ENCODE measurements at regions not wholly inside any gene's neighbourhood (a gene's known extent, or its start where the extent isn't known, plus 50 kb on each side); places are given as distances from the start of the nearest gene placed in this dataset.

GRCh38 chr2:30341500-30342267 lies 105.4 kb upstream of the LCLAT1 start:
- no peak for DNase-seq

GRCh38 chr2:30346471-30347169 lies 100.4 kb upstream of the LCLAT1 start:
- DNase-seq, result no peak

- DNase-seq, result no peak
Measured at GRCh38 chr2:30348825-30349224, 98.2 kb upstream of the LCLAT1 start.

- no peak for DNase-seq
Measured at GRCh38 chr2:30349691-30350090, 97.4 kb upstream of the LCLAT1 start.

GRCh38 chr2:30351116-30351515 lies 95.9 kb upstream of the LCLAT1 start:
- DNase-seq, result no peak

- no peak for DNase-seq
Measured at GRCh38 chr2:30351949-30352348, 95.1 kb upstream of the LCLAT1 start.

GRCh38 chr2:30354150-30354549 lies 92.9 kb upstream of the LCLAT1 start:
- DNase-seq, result no peak

- no peak for DNase-seq
Measured at GRCh38 chr2:30354621-30355020, 92.4 kb upstream of the LCLAT1 start.

- DNase-seq, result no peak
Measured at GRCh38 chr2:30355306-30355705, 91.7 kb upstream of the LCLAT1 start.

- no peak for DNase-seq
Measured at GRCh38 chr2:30356071-30356470, 91.0 kb upstream of the LCLAT1 start.

GRCh38 chr2:30356776-30357175 lies 90.3 kb upstream of the LCLAT1 start:
- DNase-seq, result no peak

GRCh38 chr2:30358351-30358750 lies 88.7 kb upstream of the LCLAT1 start:
- no peak for DNase-seq

GRCh38 chr2:30358842-30359241 lies 88.2 kb upstream of the LCLAT1 start:
- no peak for DNase-seq

GRCh38 chr2:30359644-30360167 lies 87.3 kb upstream of the LCLAT1 start:
- no peak for DNase-seq

- DNase-seq, result no peak
Measured at GRCh38 chr2:30361751-30362394, 85.2 kb upstream of the LCLAT1 start.

- no peak for DNase-seq
Measured at GRCh38 chr2:30362468-30363081, 84.5 kb upstream of the LCLAT1 start.

- no peak for DNase-seq
Measured at GRCh38 chr2:30363406-30363805, 83.6 kb upstream of the LCLAT1 start.

GRCh38 chr2:30365201-30365600 lies 81.8 kb upstream of the LCLAT1 start:
- no peak for DNase-seq

- DNase-seq, result no peak
Measured at GRCh38 chr2:30366199-30366691, 80.8 kb upstream of the LCLAT1 start.

- DNase-seq, result no peak
Measured at GRCh38 chr2:30367232-30368070, 79.6 kb upstream of the LCLAT1 start.

GRCh38 chr2:30368258-30368657 lies 78.8 kb upstream of the LCLAT1 start:
- no peak for DNase-seq

- no peak for DNase-seq
Measured at GRCh38 chr2:30371028-30371689, 75.9 kb upstream of the LCLAT1 start.

Measured in hematopoietic multipotent progenitor cell treated with erythropoietin and hydrocortisone succinate and interleukin-3 and kit ligand, for 4 days (in vitro differentiated cells).